Gastrocnemius medialis (tissue), 4 donors: ENCODE measurements at regions not wholly inside any gene's neighbourhood (a gene's known extent, or its start where the extent isn't known, plus 50 kb on each side); places are given as distances from the start of the nearest gene placed in this dataset.

Source experiments
- ATAC-seq, 2 donors: fragments of 150-250 bp; one replicate each; pipeline ENCODE4 v1.9.1; 2016
- DNase-seq, 2 donors: peaks; one replicate each; pipeline ENCODE4 v3.0.0-alpha.2; 2019
- H3K27ac ChIP-seq, 4 donors: fragments of 200-600 bp; sonication (generic); 1 replicate in 1 of 4; 2 replicates in 3 of 4; pipeline ENCODE4 v1.5.1; 2016 to 2018; ENCODE audit warnings: mild to moderate bottlenecking in 2 of 4, moderate library complexity in 1 of 4
- H3K27me3 ChIP-seq, 3 donors: fragments of 200-600 bp; sonication (generic) in 2 of 3; 1 replicate in 1 of 3; 2 replicates in 2 of 3; pipeline versions ENCODE4 v1.5.1 to v1.6.0; 2016 to 2019; ENCODE audit warnings: mild to moderate bottlenecking in 1 of 3, moderate library complexity in 1 of 3
- H3K36me3 ChIP-seq, 2 donors: fragments of 200-600 bp; sonication (generic) in 1 of 2; one replicate each; pipeline ENCODE4 v1.5.1; 2017 to 2018
- H3K4me1 ChIP-seq, 2 donors: fragments of 200-600 bp; sonication (generic) in 1 of 2; one replicate each; pipeline ENCODE4 v1.5.1; 2016 to 2017; ENCODE audit warnings: mild to moderate bottlenecking in 2 of 2
- H3K4me3 ChIP-seq, 4 donors: fragments of 200-600 bp; sonication (generic) in 3 of 4; 1 replicate in 1 of 4; 2 replicates in 3 of 4; pipeline ENCODE4 v1.5.1; 2016 to 2019; ENCODE audit warnings: mild to moderate bottlenecking in 2 of 4
- H3K9me3 ChIP-seq, 3 donors: fragments of 200-600 bp; sonication (generic) in 2 of 3; 1 replicate in 1 of 3; 2 replicates in 2 of 3; pipeline ENCODE4 v1.5.1; 2016 to 2019
- CTCF ChIP-seq, 5 experiments: fragments of 450-650 bp in 3 of 5; fragments of 200-600 bp in 2 of 5; sonication (generic) in 2 of 5; IDR thresholded peaks in 4 of 5; conservative IDR thresholded peaks in 1 of 5; 1 replicate in 4 of 5; 2 replicates in 1 of 5; pipeline ENCODE4 v1.5.1; 2016 to 2019; ENCODE audit warnings: antibody characterized with exemption in 5 of 5, mild to moderate bottlenecking in 3 of 5, moderate library complexity in 3 of 5
- POLR2A ChIP-seq, 2 donors: fragments of 450-650 bp; IDR thresholded peaks; one replicate each; pipeline ENCODE4 v1.6.1; 2017; ENCODE audit warnings: antibody characterized with exemption in 2 of 2, mild to moderate bottlenecking in 2 of 2, moderate library complexity in 2 of 2
- in situ Hi-C, 4 donors: fragments of 200-750 bp; cut with MboI; loops; one replicate each; pipeline versions ENCODE4 v1.15.0 to v1.8.0; 2017; ENCODE audit warnings: low sequenced_read_pairs in 4 of 4
- intact Hi-C: fragments of 100-400 bp; cut with DNase I; formaldehyde crosslinking; loops from one replicate; pipeline ENCODE4 v1.15.1; 2023; ENCODE audit warnings: low total_unique reads

DNA sequence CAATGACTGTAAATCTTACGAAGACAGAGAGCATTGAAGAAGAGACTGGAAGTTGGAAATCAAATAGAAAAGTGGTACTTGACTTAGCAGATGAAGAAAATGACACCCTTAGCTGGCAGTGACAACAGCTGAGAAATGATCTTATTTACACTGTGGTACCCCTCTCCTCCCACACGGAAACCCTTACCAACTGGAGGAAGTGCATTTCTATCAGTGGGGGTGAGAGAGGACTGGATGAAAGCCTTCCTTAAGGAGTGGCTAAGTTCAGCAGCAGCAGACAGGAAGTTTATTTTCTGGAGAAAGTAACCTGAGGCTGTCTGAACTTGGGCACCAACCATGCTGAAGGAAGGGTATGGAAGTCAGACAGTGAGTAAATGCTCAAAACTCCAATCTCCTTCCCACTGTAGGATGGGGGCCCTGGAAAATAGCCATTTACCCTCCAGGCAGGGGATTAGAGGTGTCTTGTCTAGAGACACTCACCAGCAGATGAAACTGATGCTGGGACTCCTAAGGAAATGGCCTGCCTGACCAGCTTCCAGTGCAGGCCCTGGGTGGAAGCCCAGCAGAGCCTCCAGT is 160.2 kb upstream of the NCK2 start:
- Histone ChIP-seq H3K4me1 (no peaks in the 10 kb centered on the region), H3K36me3 (no peaks in the 10 kb centered on the region), H3K9me3 (no peaks in the 10 kb centered on the region), H3K27ac (no peak overlapping the region), H3K4me3 (no peak overlapping the region), H3K27me3 (no peaks in the 10 kb centered on the region)
- no peak for DNase-seq
- TF ChIP-seq POLR2A (IDR thresholded peaks at IDR 0.05) (no peak), CTCF (IDR thresholded peaks at IDR 0.05 in 4 of 5, conservative IDR thresholded peaks at IDR 0.05 in 1 of 5) (no peak)
- in situ Hi-C loops (no loop called here), intact Hi-C loops (no loop called here)
- no peak for ATAC-seq

DNA sequence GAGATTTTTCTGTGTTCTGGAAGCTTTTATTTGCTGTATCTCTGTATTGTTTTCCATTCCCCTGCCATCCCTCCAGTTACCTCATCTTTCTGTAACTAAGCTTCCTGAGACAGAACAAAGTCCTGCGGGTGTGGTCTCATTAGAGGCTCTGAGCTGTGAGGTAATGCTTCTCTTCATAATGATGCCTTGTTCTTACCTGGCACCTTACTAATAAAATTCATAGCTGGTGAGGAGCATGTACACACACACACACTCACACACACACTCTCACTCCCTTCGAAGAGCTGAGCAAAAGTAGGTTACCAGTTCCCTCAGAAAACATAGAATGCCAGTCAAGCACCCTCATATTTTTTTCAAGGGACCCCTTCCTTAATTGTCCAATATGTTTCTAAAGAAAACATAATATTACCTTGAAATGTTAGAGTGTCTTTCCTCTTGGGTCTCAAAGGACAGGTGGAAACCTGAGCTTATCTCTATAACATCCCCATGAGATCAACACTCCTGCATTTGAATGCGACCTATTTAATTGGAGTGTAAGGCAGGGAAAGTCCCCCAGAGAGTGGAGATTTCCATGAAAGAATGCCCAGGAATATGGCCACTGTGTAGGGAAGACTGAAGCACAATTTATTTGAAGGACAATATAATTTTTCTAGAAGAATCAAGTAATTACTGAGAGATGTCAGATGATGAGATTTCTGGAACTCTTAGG is 161.6 kb upstream of the NCK2 start:
- intact Hi-C loops: no loop called here
- DNase-seq (no peak), ATAC-seq (no peak)
- TF ChIP-seq POLR2A (IDR thresholded peaks at IDR 0.05) (no peak), CTCF (IDR thresholded peaks at IDR 0.05 in 4 of 5, conservative IDR thresholded peaks at IDR 0.05 in 1 of 5) (no peak)
- Histone ChIP-seq H3K27ac (no peak overlapping the region), H3K4me1 (no peaks in the 10 kb centered on the region), H3K36me3 (no peaks in the 10 kb centered on the region), H3K4me3 (no peak overlapping the region), H3K27me3 (no peaks in the 10 kb centered on the region), H3K9me3 (no peaks in the 10 kb centered on the region)
- in situ Hi-C loops: no loop called here

DNA sequence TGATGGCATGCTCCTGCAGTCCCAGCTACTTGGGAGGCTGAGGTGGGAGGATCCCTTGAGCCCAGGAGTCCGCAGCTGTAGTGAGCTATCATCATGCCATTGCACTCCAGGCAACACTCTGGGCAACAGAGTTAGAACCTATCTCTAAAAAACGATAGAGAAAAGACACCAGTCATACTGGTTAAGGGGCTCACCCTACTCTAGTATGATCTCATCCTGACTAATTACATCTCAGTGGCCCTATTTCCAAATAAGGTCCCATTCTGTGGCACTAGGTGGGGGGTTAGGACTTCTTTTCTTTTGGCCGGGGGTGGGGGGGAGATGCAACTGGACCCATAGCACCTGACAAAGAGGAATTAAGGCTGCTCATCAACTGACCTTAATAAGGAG is 163.2 kb upstream of the NCK2 start:
- DNase-seq (no peak), ATAC-seq (no peak)
- intact Hi-C loops (no loop called here), in situ Hi-C loops (no loop called here)
- TF ChIP-seq POLR2A (IDR thresholded peaks at IDR 0.05) (no peak), CTCF (IDR thresholded peaks at IDR 0.05 in 4 of 5, conservative IDR thresholded peaks at IDR 0.05 in 1 of 5) (no peak)
- Histone ChIP-seq H3K4me3 (no peak overlapping the region), H3K27me3 (no peaks in the 10 kb centered on the region), H3K36me3 (no peaks in the 10 kb centered on the region), H3K27ac (no peak overlapping the region), H3K4me1 (no peaks in the 10 kb centered on the region), H3K9me3 (no peaks in the 10 kb centered on the region)

- no peak for TF ChIP-seq CTCF (IDR thresholded peaks at IDR 0.05 in 4 of 5, conservative IDR thresholded peaks at IDR 0.05 in 1 of 5)
- TF ChIP-seq POLR2A (IDR thresholded peaks at IDR 0.05): no peak
- H3K27me3 ChIP-seq: no peaks in the 10 kb centered on the region
- no peaks in the 10 kb centered on the region for H3K4me1 ChIP-seq
- no peak overlapping the region for H3K4me3 ChIP-seq
- DNase-seq: no peak
- no peaks in the 10 kb centered on the region for H3K9me3 ChIP-seq
- H3K27ac ChIP-seq: no peak overlapping the region
- H3K36me3 ChIP-seq: no peaks in the 10 kb centered on the region
- in situ Hi-C loops (no loop called here), intact Hi-C loops (no loop called here)
- ATAC-seq: no peak
Observed at GRCh38 chr2:105580870-105581554, 163.7 kb upstream of the NCK2 start.
